H9 (cell line): ENCODE measurements at regions not wholly inside any gene's neighbourhood (a gene's known extent, or its start where the extent isn't known, plus 50 kb on each side); places are given as distances from the start of the nearest gene placed in this dataset.

Source experiments
- DNase-seq: peaks from one replicate; pipeline ENCODE4 v3.0.0-alpha.2; 2017
- H2AFZ ChIP-seq: one replicate; pipeline ENCODE4 v1.6.1; 2013; ENCODE audit warnings: mild to moderate bottlenecking, low read length, control low read depth, moderate library complexity
- H2AK5ac ChIP-seq: 2 replicates; pipeline ENCODE4 v1.6.1; 2013; ENCODE audit warnings: low read length, control low read depth, mixed read lengths; ENCODE audit not compliant: insufficient read length
- H2BK120ac ChIP-seq: one replicate; pipeline ENCODE4 v1.6.1; 2013; ENCODE audit warnings: low read depth, mild to moderate bottlenecking, low read length, control low read depth, inconsistent platforms; ENCODE audit not compliant: poor library complexity, severe bottlenecking
- H2BK12ac ChIP-seq: 2 replicates; pipeline ENCODE4 v1.6.1; 2013; ENCODE audit warnings: low read length, control low read depth, mixed read lengths, low read depth; ENCODE audit not compliant: insufficient read length
- H2BK15ac ChIP-seq: 2 replicates; pipeline ENCODE4 v1.6.1; 2013; ENCODE audit warnings: low read depth, low read length, control low read depth
- H2BK20ac ChIP-seq: one replicate; pipeline ENCODE4 v1.6.1; 2013; ENCODE audit warnings: low read depth, mild to moderate bottlenecking, low read length, control low read depth, inconsistent platforms; ENCODE audit not compliant: poor library complexity, severe bottlenecking
- H2BK5ac ChIP-seq: 2 replicates; pipeline ENCODE4 v1.6.1; 2013; ENCODE audit warnings: low read length, control low read depth, mixed read lengths; ENCODE audit not compliant: insufficient read length
- H3K14ac ChIP-seq: 2 replicates; pipeline ENCODE4 v1.6.1; 2013; ENCODE audit warnings: low read length, control low read depth; ENCODE audit not compliant: insufficient read depth
- H3K18ac ChIP-seq: 2 replicates; pipeline ENCODE4 v1.6.1; 2013; ENCODE audit warnings: low read depth, mild to moderate bottlenecking, mixed read lengths, low read length, control low read depth; ENCODE audit not compliant: insufficient read length
- H3K23ac ChIP-seq: 2 replicates; pipeline ENCODE4 v1.6.1; 2013; ENCODE audit warnings: low read length, control low read depth, mixed read lengths, low read depth; ENCODE audit not compliant: insufficient read length
- H3K23me2 ChIP-seq: 2 replicates; pipeline ENCODE4 v1.6.1; 2013; ENCODE audit warnings: low read depth, mild to moderate bottlenecking, mixed read lengths, low read length, control low read depth; ENCODE audit not compliant: insufficient read length, poor library complexity, severe bottlenecking
- H3K27ac ChIP-seq: 2 replicates; pipeline ENCODE4 v1.5.1; 2013; ENCODE audit warnings: low read length, control low read depth, mixed read lengths, low read depth; ENCODE audit not compliant: insufficient read length
- H3K27me3 ChIP-seq: 2 replicates; pipeline ENCODE4 v1.6.1; 2013; ENCODE audit warnings: low read length, control low read depth, inconsistent platforms; ENCODE audit not compliant: insufficient read depth
- H3K4ac ChIP-seq: 2 replicates; pipeline ENCODE4 v1.6.1; 2013; ENCODE audit warnings: low read depth, mild to moderate bottlenecking, control low read depth, inconsistent platforms, low read length, moderate library complexity
- H3K4me1 ChIP-seq: 2 replicates; pipeline ENCODE4 v1.6.1; 2013; ENCODE audit warnings: low read length, control low read depth, inconsistent platforms; ENCODE audit not compliant: insufficient read depth
- H3K4me2 ChIP-seq: 2 replicates; pipeline ENCODE4 v1.6.1; 2013; ENCODE audit warnings: low read length, control low read depth, mixed read lengths; ENCODE audit not compliant: insufficient read length, insufficient read depth
- H3K56ac ChIP-seq: 2 replicates; pipeline ENCODE4 v1.6.1; 2013; ENCODE audit warnings: low read depth, mild to moderate bottlenecking, mixed read lengths, low read length, control low read depth; ENCODE audit not compliant: insufficient read length
- H3K79me1 ChIP-seq: 2 replicates; pipeline ENCODE4 v1.6.1; 2013; ENCODE audit warnings: low read depth, mild to moderate bottlenecking, moderate library complexity, low read length, control low read depth, inconsistent platforms; ENCODE audit not compliant: insufficient read depth, poor library complexity, severe bottlenecking
- H3K79me2 ChIP-seq: 2 replicates; pipeline ENCODE4 v1.6.1; 2013; ENCODE audit warnings: low read length, control low read depth, inconsistent platforms; ENCODE audit not compliant: insufficient read depth
- H3K9ac ChIP-seq: 2 replicates; pipeline ENCODE4 v1.6.1; 2013; ENCODE audit warnings: low read length, control low read depth, mixed read lengths; ENCODE audit not compliant: insufficient read length; ENCODE audit errors: extremely low read depth
- H3K9me3 ChIP-seq: one replicate; pipeline ENCODE4 v1.6.1; 2013; ENCODE audit warnings: low read depth, low read length, inconsistent platforms; ENCODE audit not compliant: control insufficient read depth
- H3T11ph ChIP-seq: one replicate; pipeline ENCODE4 v1.6.1; 2013; ENCODE audit warnings: mild to moderate bottlenecking, low read length, control low read depth, inconsistent platforms
- H4K20me1 ChIP-seq: one replicate; pipeline ENCODE4 v1.6.1; 2013; ENCODE audit not compliant: control insufficient read depth, insufficient read length, insufficient read depth
- H4K5ac ChIP-seq: 2 replicates; pipeline ENCODE4 v1.6.1; 2013; ENCODE audit warnings: low read depth, mild to moderate bottlenecking, mixed read lengths, low read length, control low read depth; ENCODE audit not compliant: insufficient read length
- H4K8ac ChIP-seq: replicated peaks from 2 replicates; pipeline ENCODE4 v1.6.1; 2013; ENCODE audit warnings: low read length, control low read depth, mixed read lengths, low read depth; ENCODE audit not compliant: insufficient read length
- H4K91ac ChIP-seq: 2 replicates; pipeline ENCODE4 v1.6.1; 2013; ENCODE audit warnings: low read depth, mild to moderate bottlenecking, moderate library complexity, mixed read lengths, low read length, control low read depth; ENCODE audit not compliant: insufficient read length
- H3K27ac Mint-ChIP-seq, 3 experiments: 2 replicates in 2 of 3; 3 replicates in 1 of 3; pipeline ENCODE4 v1.8.0; 2020 to 2021; ENCODE audit warnings: mixed read lengths in 3 of 3, mild to moderate bottlenecking in 1 of 3, moderate library complexity in 1 of 3
- H3K27me3 Mint-ChIP-seq: 2 replicates; pipeline ENCODE4 v1.8.0; 2021; ENCODE audit warnings: low read depth, mild to moderate bottlenecking, moderate library complexity, mixed read lengths
- H3K36me3 Mint-ChIP-seq, 3 experiments: 2 replicates in 2 of 3; 3 replicates in 1 of 3; pipeline ENCODE4 v1.8.0; 2020 to 2021; ENCODE audit warnings: low read depth in 3 of 3, mixed read lengths in 3 of 3; ENCODE audit not compliant: insufficient read depth in 1 of 3
- H3K4me1 Mint-ChIP-seq, 2 experiments: 2 replicates each; pipeline ENCODE4 v1.8.0; 2020; ENCODE audit warnings: mixed read lengths in 2 of 2
- H3K4me3 Mint-ChIP-seq, 2 experiments: 2 replicates in 1 of 2; 3 replicates in 1 of 2; pipeline ENCODE4 v1.8.0; 2020 to 2021; ENCODE audit warnings: mild to moderate bottlenecking in 2 of 2, mixed read lengths in 2 of 2, moderate library complexity in 1 of 2
- H3K9me3 Mint-ChIP-seq, 2 experiments: 2 replicates in 1 of 2; 3 replicates in 1 of 2; pipeline ENCODE4 v1.8.0; 2020; ENCODE audit warnings: mild to moderate bottlenecking in 2 of 2, mixed read lengths in 2 of 2, moderate library complexity in 1 of 2
- CTCF ChIP-seq: fragments of 200-600 bp; sonication (generic); conservative IDR thresholded peaks from 3 replicates; pipeline ENCODE4 v1.8.0; 2021; ENCODE audit warnings: antibody characterized with exemption, mild to moderate bottlenecking

GRCh38 chr10:106182542-106182941, 982.0 kb downstream of the SORCS1 start:
- H2BK15ac ChIP-seq, result no peak overlapping the region

More at GRCh38 chr10:106182542-106182941, 982.0 kb downstream of the SORCS1 start:
- no peak for TF ChIP-seq CTCF
- H3K4me1 ChIP-seq, result no peaks in the 10 kb centered on the region
- H3K27ac Mint-ChIP-seq, result peak overlapping the region in 1 of 3 experiments; percentile 27; a peak in 1 of 7 replicates
- H2BK5ac ChIP-seq, result no peak overlapping the region
- H3K4ac ChIP-seq, result no peak overlapping the region
- H3K18ac ChIP-seq, result no peak overlapping the region
- H4K20me1 ChIP-seq, result no peaks in the 10 kb centered on the region
- H3T11ph ChIP-seq, result no peak overlapping the region
- no peaks in the 10 kb centered on the region for H3K27me3 Mint-ChIP-seq
- no peaks in the 10 kb centered on the region for H3K27me3 ChIP-seq
- H3K14ac ChIP-seq, result no peak overlapping the region
- no peak overlapping the region for H3K4me2 ChIP-seq
- no peaks in the 10 kb centered on the region for H3K9me3 ChIP-seq
- no peak overlapping the region for H2AFZ ChIP-seq
- H3K36me3 Mint-ChIP-seq, result no peaks in the 10 kb centered on the region
- no peak overlapping the region for H3K56ac ChIP-seq
- no peaks in the 10 kb centered on the region for H3K9me3 Mint-ChIP-seq
- H3K23ac ChIP-seq, result no peak overlapping the region
- H3K9ac ChIP-seq, result peak overlapping the region; percentile 19
- no peak overlapping the region for H3K27ac ChIP-seq
- no peak overlapping the region for H3K4me3 Mint-ChIP-seq
- no peak overlapping the region for H2AK5ac ChIP-seq
- no peak overlapping the region for H2BK20ac ChIP-seq
- H2BK12ac ChIP-seq, result no peak overlapping the region
- H4K8ac ChIP-seq, result no peak overlapping the region
- no peaks in the 10 kb centered on the region for H3K23me2 ChIP-seq
- H4K91ac ChIP-seq, result no peak overlapping the region
- no peak overlapping the region for H4K5ac ChIP-seq
- H3K79me2 ChIP-seq, result no peaks in the 10 kb centered on the region
- DNase-seq, result no peak
- H3K4me1 Mint-ChIP-seq, result no peaks in the 10 kb centered on the region
- no peaks in the 10 kb centered on the region for H3K79me1 ChIP-seq
- H2BK120ac ChIP-seq, result no peak overlapping the region
